Lower leg skin (tissue), 3 donors: ENCODE measurements at regions not wholly inside any gene's neighbourhood (a gene's known extent, or its start where the extent isn't known, plus 50 kb on each side); places are given as distances from the start of the nearest gene placed in this dataset.

Source experiments
- CTCF ChIP-seq, 3 donors: fragments of 450-650 bp; IDR thresholded peaks; one replicate each; pipeline ENCODE4 v1.5.1; 2016; ENCODE audit warnings: antibody characterized with exemption in 3 of 3, mild to moderate bottlenecking in 3 of 3, moderate library complexity in 2 of 3
- POLR2A ChIP-seq, 2 donors: fragments of 450-650 bp; IDR thresholded peaks; one replicate each; pipeline ENCODE4 v1.6.1; 2016 to 2017; ENCODE audit warnings: antibody characterized with exemption in 2 of 2, mild to moderate bottlenecking in 1 of 2, moderate library complexity in 1 of 2

- TF ChIP-seq POLR2A (IDR thresholded peaks at IDR 0.05) (no peak), CTCF (IDR thresholded peaks at IDR 0.05) (no peak)
Measured at GRCh38 chr6:140579918-140580317, 1205.5 kb upstream of the CITED2 start.
